ENCODE measurements at regions not wholly inside any gene's neighbourhood (a gene's known extent, or its start where the extent isn't known, plus 50 kb on each side); places are given as distances from the start of the nearest gene placed in this dataset.
A peak's percentile ranks its signal among the peaks of the same experiment; 100 is the strongest.

DNA sequence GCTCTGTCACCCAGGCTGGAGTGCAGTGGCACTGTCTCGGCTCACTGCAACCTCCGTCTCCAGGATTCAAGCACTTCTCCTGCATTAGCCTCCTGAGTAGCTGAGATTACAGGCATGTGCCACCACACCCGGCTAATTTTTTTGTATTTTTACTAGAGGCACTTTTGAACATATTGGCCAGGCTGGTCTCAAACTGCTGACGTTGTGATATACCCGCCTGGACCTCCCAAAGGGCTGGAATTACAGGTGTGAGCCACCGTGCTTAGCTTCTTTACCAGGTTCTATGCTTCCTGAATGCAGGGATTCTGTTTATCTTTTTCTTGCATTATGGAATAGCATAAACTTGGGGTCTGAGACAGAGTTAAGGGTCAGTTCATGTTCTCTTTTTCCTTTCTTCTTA lies 317.9 kb upstream of the RBFOX1 start:
- DNase-seq (ENCODE audit: low read depth in 2 of 2) = no peak

DNA sequence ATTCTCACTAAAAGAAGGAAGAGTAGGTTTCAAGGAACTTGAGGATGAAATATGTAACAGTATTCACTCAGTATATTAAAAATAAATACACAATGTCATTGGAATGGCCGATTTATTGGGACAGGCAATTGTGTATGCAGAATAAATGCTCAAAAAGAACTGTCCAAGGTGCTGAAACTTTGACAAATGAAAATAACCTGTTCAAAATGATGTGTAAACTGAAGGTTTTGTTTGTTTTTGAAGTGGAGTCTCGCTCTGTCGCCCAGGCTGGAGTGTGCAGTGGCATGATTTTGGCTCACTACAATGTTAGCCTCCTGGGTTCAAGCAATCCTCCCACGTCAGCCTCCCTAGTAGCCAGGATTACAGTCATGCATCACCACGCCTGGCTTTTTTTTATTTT lies 318.7 kb upstream of the RBFOX1 start:
- DNase-seq (ENCODE audit: low read depth in 2 of 2) = peak in 1 of 2 donors; percentile 19

DNA sequence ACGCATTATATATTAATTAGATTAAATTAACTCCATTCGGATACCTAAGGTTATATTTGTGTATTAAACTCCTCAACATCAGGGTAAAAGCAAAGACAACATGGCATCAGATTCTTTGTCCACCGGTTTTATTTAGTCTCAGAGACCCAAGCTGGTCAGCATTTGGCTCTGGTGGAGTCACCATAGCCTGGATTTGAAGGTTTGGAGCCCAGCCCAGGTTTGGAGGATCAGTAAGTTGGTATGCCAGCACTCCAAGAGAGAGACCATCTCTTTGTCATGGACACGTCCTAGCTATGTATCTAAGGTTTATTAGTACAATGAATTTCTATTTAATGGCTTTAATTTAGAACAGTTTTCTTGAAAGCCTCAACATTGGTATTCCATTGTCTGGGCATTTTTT lies 328.4 kb upstream of the RBFOX1 start:
- DNase-seq (ENCODE audit: low read depth in 2 of 2) = no peak

DNA sequence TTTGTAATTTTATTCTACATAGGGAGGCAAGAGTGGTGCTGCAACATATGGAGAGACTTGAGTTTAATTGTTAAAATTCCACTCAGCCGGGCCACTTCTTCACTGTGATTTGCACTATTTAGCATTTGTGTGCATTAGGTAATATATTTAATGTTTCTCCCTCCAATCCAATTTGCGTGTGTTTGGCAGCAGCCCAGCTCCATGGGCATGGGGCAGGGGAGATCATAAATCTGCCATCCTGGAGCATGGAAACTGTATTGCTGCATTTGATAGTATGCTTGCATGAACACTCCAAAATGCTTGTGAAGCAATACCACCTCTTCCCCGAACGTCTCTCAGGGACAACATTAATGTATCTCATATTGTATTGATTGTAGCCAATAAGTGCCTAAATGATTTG lies 339.1 kb upstream of the RBFOX1 start:
- DNase-seq (ENCODE audit: low read depth in 2 of 2) = no peak

DNA sequence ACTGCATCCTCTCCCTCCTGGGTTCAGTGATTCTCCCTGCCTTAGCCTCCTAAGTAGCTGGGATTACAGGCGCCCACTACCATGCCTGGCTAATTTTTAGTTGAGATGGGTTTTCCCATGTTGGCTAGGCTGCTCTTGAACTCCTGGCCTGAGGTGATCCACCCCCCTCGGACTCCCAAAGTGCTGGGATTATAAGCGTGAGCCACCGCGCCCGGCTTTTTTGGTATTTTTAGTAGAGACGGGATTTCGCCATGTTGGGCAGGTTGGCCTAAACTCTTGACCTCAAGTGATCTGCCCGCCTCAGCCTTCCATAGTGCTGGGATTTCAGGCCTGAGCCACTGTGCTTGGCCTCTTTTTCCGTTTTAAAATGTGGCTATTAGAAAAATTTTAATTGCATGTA lies 343.8 kb upstream of the RBFOX1 start:
- DNase-seq (ENCODE audit: low read depth in 2 of 2) = no peak

DNA sequence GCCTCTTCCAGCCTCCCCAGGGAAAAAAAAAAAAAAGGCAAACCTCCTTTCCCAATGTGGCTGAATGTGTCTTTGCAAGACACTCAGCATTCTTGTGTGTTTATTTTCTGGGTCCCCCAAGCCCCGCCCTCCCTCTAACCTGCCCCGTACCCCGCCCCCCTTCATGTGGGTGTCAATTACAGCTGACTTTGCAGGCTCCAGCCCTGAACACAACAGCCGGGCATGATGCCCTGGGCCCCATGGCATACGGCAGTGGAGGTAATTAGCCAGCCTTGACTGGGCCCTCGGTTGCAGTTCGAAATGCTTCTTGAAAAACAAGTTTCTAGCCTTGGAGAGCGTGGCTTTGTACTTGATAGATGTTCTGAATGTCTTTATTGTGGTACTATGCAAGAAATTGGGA lies 354.7 kb upstream of the RBFOX1 start:
- no peak for DNase-seq (ENCODE audit: low read depth in 2 of 2)

DNA sequence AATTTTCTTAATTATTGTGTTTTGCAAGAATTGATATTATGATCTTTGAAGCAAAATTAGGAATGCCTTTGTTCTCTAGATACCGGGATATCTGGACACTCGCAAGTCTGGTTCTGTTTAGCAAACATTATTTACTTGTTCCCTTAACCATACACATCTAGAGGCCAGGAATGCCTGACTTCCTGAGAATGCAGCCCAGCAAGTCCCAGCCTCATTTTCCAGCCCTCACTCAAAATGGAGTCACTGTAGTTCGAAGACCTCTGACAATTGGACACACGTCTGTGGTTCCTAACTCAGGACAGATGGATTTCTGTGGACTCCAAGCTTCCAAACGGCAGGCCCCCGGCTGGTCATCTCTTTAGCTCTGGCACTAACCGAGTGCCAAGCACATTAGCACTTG lies 355.4 kb upstream of the RBFOX1 start:
- DNase-seq (ENCODE audit: low read depth in 2 of 2) = no peak

DNA sequence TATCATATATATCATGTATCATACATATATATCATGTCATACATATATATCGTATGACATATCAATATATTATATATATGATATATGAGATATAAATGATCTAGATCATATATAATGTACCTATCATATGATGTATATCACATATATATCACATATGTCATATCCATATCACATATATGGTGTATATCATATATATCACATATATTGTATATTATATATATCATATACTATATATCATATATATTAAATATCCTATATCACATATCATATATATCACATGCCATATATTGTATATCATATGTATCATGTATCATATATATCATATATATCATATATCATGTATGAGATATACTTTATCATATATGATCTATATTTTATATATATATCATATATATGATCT lies 355.9 kb upstream of the RBFOX1 start:
- DNase-seq (ENCODE audit: low read depth in 2 of 2) = no peak

DNA sequence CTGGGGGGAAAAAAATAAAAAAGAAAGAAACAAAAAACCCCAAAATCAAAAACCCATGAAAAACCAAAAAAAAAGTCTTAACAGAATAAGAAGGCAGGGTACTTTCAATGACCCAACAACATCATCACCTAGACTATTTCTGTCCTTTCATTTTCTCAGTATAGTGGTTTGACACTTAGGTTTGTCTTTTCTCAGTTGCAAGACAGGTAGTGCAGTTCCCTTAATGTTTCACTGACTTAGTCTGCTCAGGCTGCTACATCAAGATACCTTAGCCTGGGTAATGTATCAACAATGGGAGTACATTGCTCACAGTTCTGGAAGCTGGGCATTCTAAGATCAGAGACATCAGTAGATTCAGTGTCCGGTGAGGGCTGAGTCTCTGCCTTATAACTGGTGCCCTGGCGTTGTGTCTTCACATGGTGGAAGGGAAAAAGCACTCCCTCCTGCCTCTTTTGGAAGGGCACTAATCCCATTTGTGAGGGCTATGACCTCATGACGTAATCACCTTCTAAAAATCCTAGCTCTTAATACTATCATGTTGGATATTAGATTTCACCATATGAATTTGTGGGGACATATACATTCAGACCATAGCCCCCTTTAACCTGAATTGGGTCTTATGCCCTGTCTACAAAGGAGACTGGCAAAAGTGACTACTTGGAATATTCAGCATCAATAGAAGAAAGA lies 362.3 kb upstream of the RBFOX1 start:
- DNase-seq (ENCODE audit: low read depth in 2 of 2) = no peak

DNA sequence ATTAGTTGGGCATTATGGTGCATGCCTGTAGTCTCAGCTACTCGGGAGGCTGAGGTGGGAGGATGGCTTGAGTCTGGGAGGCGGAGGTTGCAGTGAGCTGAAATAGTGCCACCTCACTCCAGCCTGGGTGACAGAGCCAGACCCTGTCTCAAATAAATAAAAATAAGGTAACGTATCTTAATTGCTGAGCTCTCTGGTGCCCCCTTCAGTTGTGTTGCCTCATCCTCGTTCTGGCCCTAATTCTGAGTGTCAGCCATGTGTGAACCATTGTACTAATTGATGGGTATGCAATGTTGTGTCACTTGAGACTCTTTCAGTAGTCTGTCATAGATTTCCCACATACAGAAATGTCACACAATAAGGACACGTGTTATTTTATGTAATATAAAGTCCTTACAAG lies 363.1 kb upstream of the RBFOX1 start:
- DNase-seq (ENCODE audit: low read depth in 2 of 2) = no peak

DNA sequence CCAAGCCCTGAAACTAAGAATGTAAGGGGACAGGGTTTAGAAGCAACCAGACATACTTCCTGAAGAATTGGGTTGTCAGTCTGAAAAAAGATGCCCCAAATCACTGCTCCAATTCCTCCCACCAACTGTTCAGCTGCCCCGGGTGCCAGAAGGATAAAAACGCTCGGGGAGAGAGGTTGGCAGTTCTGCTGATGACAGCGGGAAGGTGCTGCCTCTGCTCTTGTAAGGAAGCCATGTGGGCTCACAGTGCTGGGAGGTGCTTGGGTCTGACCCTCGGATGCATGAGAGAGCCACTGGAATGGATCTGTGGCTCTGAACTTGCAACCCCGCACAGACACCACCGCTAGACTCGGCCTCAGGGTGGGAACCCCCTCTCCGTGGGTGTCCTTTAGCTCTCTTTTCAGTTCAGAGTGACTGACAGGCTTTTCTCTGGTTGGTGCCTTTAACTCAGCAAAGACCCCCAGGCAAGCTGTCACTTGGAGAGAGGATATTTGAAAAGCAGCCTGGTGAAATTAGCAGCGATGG lies 364.8 kb upstream of the RBFOX1 start:
- DNase-seq (ENCODE audit: low read depth in 2 of 2) = no peak

DNA sequence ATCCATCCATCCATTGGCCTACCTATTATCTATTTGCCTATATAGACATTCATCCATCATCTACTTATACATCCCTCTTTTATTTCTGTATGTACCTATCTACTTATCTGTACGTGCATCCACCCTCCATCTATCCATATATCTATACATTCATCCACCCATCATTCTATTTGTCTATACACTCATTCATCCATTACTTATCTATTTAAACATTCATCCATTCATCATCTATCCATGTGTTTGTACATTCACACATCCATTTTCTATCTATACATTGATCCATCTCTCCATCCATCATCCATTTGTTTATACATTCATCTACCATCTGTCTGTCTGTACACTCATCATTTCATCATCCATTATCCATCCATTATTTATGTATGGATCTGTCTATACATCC lies 365.7 kb upstream of the RBFOX1 start:
- DNase-seq (ENCODE audit: low read depth in 2 of 2) = no peak

DNA sequence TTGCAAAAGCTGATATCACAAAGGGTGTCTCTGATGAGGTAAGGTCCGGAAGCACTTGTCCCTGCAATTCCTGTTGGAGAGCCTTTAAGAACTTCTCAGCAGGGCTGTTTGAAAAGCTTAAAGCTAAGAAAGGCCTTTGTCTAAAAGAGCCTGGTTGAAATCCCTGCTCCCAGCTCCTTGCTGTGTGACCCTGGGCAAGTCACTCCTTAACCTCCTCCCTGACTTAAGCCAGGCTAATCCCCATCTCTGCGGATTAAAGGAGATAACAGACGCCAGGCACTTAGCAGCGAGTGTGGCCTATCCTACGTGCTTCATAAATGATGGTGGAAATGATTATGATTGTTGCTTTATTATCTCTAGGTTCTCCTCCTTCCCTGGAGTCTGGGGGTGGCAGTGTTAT lies 368.0 kb upstream of the RBFOX1 start:
- DNase-seq (ENCODE audit: low read depth in 2 of 2) = no peak

DNA sequence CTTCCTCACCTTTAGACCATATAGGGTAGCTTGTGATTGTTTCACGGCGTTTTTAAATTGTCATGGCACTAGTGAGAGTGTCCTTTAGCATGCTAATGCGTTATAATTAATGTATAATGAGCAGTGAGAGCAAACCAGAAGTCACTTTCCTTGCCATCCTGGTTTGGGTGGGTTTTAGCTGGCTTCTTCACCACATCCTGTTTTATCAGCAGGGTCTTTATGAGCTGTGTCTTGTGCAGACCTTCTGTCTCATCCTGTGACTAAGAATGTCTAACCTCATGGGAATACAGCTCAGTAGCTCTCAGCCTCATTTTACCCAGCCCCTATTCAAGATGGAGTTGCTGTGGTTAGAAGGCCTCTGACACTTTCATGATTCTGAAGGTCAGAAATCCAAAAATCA lies 370.9 kb upstream of the RBFOX1 start:
- no peak for DNase-seq (ENCODE audit: low read depth in 2 of 2)

DNA sequence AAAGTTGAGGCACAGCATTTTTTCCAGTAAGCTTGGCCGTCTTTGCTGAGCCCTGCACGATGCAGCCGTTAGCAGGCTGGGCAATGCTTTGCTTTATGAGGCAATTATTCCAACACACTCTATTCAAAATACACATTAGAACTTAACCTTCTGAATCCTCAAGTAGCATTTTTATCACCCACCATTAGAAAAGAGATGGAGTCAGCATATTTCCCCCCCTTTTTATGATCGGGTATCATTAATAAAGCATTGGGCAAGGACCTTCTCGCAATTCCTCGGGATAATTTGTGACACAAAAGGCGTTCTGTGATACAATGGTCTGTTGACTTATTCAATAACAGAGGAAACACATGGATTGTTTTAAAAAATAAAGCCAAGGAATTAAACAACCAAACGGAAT lies 374.5 kb upstream of the RBFOX1 start:
- DNase-seq (ENCODE audit: low read depth in 2 of 2) = no peak

DNA sequence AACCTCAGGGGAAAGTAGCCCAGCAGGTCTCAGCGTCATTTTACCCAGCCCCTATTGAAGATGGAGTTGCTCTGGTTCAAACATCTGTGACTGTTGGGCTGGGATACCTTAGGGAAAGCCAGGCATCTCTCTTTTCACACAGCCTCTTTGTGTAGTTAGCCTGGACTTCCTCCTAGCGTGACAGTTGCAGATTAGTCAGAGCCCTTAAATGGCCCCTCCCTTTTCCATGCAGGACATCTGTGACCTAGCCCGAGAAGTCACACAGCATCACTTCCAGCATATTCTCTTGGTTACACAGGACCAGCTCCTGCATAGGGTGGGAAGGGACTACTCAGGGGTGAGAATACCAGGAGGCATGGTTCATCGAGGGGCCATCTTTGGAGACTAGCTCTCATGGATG lies 375.0 kb upstream of the RBFOX1 start:
- DNase-seq (ENCODE audit: low read depth in 2 of 2) = no peak

DNA sequence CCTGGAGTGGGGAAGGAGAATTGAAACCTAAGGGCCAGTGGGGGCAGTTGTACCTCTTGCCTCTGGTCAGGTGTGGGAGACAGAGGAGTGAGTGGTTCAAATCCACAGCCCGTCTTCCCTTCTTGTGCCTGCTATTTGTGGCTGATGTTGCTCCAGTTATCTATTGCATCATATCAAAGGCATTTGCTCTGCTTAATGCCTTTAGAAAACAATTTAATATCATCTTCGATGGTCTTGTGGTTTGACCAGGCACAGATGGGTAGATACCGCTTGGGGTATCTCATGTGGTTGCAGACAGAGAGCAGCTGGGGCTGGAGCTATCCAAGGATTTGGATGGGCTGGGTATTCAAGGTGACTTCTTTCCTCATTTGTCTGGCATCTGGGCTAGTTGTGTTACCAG lies 376.1 kb upstream of the RBFOX1 start:
- no peak for DNase-seq (ENCODE audit: low read depth in 2 of 2)

DNA sequence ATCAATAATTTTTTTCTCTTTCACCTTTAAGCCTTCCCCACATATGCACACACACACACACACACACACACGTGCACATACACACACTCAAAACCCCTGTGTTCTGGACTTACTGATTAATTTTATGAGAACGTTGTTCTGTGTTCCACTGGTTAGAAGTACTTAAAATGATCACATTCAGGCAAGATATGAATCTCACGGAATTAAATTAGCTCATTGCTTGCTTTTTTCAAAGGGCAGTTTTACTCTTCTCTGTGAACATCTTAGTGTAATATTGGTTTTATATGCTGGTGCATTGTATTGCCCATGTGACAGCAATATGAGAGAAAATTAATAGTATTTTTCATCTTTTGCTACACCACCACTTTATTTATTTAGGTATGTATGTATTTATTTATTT lies 377.3 kb upstream of the RBFOX1 start:
- DNase-seq (ENCODE audit: low read depth in 2 of 2) = no peak

DNA sequence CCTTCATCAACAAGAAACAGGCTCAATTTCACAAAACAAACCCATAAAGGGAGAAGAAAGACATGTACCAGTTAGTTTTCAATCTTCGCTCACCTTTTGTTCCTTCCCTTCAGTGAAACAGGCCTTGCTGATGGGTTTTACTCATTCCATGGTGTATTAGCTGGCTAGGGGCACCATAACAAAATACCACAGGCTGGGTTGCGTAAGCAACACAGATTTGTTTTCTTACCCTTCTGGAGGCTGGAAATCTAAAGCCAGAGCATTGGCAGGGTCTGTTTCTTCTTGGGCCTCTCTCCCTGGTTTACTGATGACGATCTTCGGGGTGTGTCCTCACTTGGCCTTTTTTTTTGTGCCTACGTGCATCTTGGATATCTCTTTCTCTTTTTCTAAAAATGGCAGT lies 383.4 kb upstream of the RBFOX1 start:
- DNase-seq (ENCODE audit: low read depth in 2 of 2) = no peak

DNA sequence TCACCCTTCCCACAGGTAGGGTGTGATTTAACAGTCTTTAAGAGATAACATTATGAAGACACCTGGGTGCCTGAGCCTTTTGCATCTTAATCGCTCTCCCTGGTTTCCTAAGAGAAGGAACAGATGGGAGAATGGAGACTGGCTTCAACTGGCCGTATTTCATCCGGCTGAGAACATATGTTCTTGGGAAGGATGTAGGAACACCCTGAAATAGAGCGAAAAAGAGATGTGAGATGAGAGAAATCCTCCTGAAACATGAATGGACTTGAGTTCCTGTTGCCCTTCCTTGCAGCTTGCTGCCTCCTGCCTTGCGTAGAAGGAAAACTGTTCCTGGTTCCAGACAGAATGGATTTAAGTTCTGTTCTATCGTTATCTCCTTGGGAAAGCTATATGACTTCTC lies 385.4 kb upstream of the RBFOX1 start:
- no peak for DNase-seq (ENCODE audit: low read depth in 2 of 2)

DNA sequence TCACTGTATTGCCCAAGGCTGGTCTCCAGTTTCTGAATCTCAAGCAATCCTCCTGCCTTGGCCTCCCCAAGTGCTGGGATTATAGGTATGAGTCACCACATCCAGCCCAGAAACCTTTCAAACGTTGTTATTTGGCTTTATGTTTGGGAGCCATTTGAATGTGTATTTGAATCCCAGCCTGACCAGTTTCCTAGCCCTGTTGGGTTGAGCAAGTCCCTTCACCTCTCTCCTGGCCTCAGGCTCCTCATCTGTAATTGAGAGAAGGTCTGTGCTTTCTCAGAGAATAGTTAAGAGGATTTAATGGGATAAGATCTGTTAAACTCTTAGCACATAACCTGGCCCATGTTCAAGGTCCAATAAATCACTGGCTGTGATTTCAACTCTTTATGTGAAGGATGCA lies 385.8 kb upstream of the RBFOX1 start:
- no peak for DNase-seq (ENCODE audit: low read depth in 2 of 2)

DNA sequence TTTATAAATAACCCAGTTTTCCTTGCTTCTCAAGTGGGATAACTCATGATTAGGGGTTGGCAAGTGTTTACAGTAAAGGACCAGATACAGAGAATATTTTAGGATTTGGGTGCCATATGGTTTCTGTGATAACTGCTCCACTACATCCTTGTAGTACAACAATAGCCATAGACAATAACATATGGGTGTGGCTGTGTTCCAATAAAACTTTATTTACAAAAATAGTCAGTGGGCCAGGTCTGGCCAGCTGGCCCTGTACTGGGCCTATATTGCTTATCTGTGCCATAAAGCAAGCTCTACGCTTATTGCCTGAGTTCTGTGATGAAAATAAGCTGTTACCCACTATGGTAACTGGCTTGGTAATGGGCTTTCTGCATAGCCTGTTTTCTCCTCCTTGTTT lies 386.5 kb upstream of the RBFOX1 start:
- DNase-seq (ENCODE audit: low read depth in 2 of 2) = no peak

DNA sequence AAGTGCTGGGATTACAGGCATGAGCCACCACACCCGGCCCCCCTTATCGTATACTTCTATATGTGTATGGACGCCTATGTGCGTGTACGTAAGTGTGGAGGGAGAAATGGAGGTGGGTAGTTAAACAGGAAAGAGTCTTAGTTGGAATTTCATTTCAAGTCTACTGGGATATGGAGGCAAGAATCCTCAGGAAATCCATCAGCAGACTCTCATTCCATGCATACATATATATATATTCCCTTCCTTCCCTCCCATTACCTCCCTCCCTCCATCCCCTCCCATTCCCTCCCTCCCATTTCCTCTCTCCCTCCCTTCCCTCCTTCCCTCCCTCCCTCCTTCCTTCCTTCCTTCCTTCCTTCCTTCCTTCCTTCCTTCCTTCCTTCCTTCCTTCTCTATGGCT lies 391.7 kb upstream of the RBFOX1 start:
- no peak for DNase-seq (ENCODE audit: low read depth in 2 of 2)

DNA sequence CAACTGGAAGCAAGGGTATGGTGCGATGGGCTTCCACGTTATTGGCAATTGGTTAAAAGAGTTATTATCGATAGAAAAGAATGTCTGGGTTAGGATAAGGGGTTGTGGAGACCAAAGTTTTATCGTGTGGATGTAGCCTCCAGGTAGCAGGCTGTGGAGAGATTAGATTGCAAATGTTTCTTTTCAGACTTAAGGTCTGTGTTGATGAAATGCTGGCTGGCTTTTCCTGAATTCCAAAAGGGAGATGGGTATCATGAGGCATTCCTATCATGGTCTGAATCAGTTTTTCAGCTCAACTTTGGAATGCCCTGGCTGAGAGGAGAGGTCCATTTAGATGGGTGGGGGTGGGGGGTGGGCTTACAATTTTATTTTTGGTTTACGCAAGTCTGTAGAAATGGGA lies 395.0 kb upstream of the RBFOX1 start:
- DNase-seq (ENCODE audit: low read depth in 2 of 2) = no peak
